Gastroesophageal sphincter (tissue), 4 donors: ENCODE measurements at regions not wholly inside any gene's neighbourhood (a gene's known extent, or its start where the extent isn't known, plus 50 kb on each side); places are given as distances from the start of the nearest gene placed in this dataset.
A peak's percentile ranks its signal among the peaks of the same experiment; 100 is the strongest.

Experiments used
- ATAC-seq: fragments of 150-250 bp; one replicate; pipeline ENCODE4 v1.9.1; 2016; ENCODE audit warnings: mild to moderate bottlenecking, moderate library complexity
- H3K27ac ChIP-seq, 4 donors: fragments of 200-600 bp; sonication (generic) in 3 of 4; 1 replicate in 3 of 4; 2 replicates in 1 of 4; pipeline ENCODE4 v1.5.1; 2016 to 2019
- H3K27me3 ChIP-seq: fragments of 200-600 bp; sonication (generic); one replicate; pipeline ENCODE4 v1.5.1; 2019
- H3K36me3 ChIP-seq, 2 donors: fragments of 200-600 bp; sonication (generic); one replicate each; pipeline ENCODE4 v1.5.1; 2019; ENCODE audit warnings: control low read depth in 1 of 2
- H3K4me1 ChIP-seq, 3 donors: fragments of 200-600 bp; sonication (generic); 1 replicate in 2 of 3; 2 replicates in 1 of 3; pipeline ENCODE4 v1.5.1; 2016 to 2019; ENCODE audit warnings: control low read depth in 2 of 3
- H3K4me3 ChIP-seq, 2 donors: fragments of 200-600 bp; sonication (generic); one replicate each; pipeline ENCODE4 v1.5.1; 2019; ENCODE audit warnings: mild to moderate bottlenecking in 1 of 2, moderate library complexity in 1 of 2
- H3K9me3 ChIP-seq, 3 donors: fragments of 200-600 bp; sonication (generic); one replicate each; pipeline ENCODE4 v1.5.1; 2017 to 2019; ENCODE audit warnings: control low read depth in 2 of 3
- EP300 ChIP-seq: sonication (generic); formaldehyde crosslinking; IDR thresholded peaks from one replicate; pipeline ENCODE4 v1.6.1; 2017; ENCODE audit warnings: antibody characterized with exemption, mild to moderate bottlenecking
- POLR2A ChIP-seq, 2 donors: fragments of 450-650 bp; IDR thresholded peaks; one replicate each; pipeline ENCODE4 v1.6.1; 2017; ENCODE audit warnings: antibody characterized with exemption in 2 of 2, mild to moderate bottlenecking in 2 of 2, moderate library complexity in 1 of 2
- POLR2AphosphoS5 ChIP-seq: sonication (generic); formaldehyde crosslinking; IDR thresholded peaks from one replicate; pipeline ENCODE4 v1.6.1; 2017; ENCODE audit warnings: antibody characterized with exemption
- WGBS, 2 donors: methylation state at CpG; one replicate each; pipeline ENCODE4 v1.1.5; 2018; ENCODE audit warnings: low coverage in 1 of 2; 5-methylcytosine and 5-hydroxymethylcytosine counted together
- TF ChIP-seq, protein P1 (sequence below), 4 experiments: fragments of 200-600 bp in 2 of 4; fragments of 450-650 bp in 2 of 4; sonication (generic) in 1 of 4; IDR thresholded peaks; one replicate each; pipeline ENCODE4 v1.5.1; 2017 to 2019; ENCODE audit warnings: antibody characterized with exemption in 4 of 4, mild to moderate bottlenecking in 2 of 4, moderate library complexity in 2 of 4

DNA sequence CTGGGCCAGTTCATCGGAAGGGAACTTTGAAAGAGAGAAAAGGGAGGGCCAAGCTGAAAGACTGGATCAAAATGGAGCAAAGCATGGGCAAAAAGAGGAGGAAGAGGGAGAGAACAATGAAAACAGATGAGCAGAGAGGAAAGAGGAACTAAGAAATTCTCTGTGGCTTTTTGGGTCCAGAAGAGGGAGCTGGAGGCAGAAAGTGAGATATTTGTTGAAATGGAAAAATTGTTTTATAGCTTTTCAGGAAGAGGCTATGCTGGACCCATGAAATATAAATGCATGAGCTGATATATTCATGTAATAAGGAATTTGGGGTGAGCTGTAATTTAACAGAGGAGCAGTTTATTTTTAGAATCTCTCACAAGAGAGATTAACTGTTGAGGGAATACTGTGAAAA is 457.3 kb downstream of the DMAC1 start:
- no peak for ATAC-seq

DNA sequence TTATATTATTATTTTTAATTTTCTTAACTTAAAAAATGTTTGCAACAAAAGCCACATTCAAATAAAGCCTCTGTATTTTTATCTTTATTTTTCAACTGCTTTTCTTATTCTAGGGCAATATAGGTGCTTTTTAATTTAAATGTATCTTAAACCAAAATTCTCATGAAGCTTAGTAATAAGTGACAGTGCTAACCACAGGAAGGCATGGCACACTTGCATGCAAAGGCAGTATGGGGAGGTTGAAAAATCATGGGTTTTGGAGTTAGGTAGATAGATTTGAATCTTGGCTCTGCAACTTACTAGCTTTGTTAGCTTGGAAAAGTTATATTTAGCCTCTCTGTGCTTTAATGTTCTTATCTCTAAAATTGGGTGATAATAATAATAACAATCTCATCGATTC is 458.0 kb downstream of the DMAC1 start:
- no peaks in the 10 kb centered on the region for H3K36me3 ChIP-seq
- no peak for ATAC-seq
- H3K27ac ChIP-seq = no peak overlapping the region
- no peak for TF ChIP-seq EP300
- no peak for TF ChIP-seq POLR2A (IDR thresholded peaks at IDR 0.05)
- TF ChIP-seq, protein P1, sequence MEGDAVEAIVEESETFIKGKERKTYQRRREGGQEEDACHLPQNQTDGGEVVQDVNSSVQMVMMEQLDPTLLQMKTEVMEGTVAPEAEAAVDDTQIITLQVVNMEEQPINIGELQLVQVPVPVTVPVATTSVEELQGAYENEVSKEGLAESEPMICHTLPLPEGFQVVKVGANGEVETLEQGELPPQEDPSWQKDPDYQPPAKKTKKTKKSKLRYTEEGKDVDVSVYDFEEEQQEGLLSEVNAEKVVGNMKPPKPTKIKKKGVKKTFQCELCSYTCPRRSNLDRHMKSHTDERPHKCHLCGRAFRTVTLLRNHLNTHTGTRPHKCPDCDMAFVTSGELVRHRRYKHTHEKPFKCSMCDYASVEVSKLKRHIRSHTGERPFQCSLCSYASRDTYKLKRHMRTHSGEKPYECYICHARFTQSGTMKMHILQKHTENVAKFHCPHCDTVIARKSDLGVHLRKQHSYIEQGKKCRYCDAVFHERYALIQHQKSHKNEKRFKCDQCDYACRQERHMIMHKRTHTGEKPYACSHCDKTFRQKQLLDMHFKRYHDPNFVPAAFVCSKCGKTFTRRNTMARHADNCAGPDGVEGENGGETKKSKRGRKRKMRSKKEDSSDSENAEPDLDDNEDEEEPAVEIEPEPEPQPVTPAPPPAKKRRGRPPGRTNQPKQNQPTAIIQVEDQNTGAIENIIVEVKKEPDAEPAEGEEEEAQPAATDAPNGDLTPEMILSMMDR (IDR thresholded peaks at IDR 0.05) = no peak
- TF ChIP-seq POLR2AphosphoS5 = no peak
- no peaks in the 10 kb centered on the region for H3K9me3 ChIP-seq
- H3K4me1 ChIP-seq = no peaks in the 10 kb centered on the region
- 60 to 71% methylated on average over 1 of the region's 1 CpG for WGBS, 2 donors
- H3K27me3 ChIP-seq = no peaks in the 10 kb centered on the region
- no peak overlapping the region for H3K4me3 ChIP-seq

More for the DNA sequence above, 457.3 kb downstream of the DMAC1 start:
- Histone ChIP-seq H3K27ac (no peak overlapping the region), H3K4me3 (no peak overlapping the region), H3K9me3 (no peaks in the 10 kb centered on the region), H3K4me1 (no peaks in the 10 kb centered on the region), H3K27me3 (no peaks in the 10 kb centered on the region), H3K36me3 (no peaks in the 10 kb centered on the region)
- 36% methylated on average over 1 of the region's 1 CpG; no CpG with 5 or more reads in 1 of the 2 donors for WGBS, 2 donors
- TF ChIP-seq POLR2AphosphoS5 (no peak), EP300 (no peak)
- TF ChIP-seq, protein P1 (IDR thresholded peaks at IDR 0.05) = no peak

DNA sequence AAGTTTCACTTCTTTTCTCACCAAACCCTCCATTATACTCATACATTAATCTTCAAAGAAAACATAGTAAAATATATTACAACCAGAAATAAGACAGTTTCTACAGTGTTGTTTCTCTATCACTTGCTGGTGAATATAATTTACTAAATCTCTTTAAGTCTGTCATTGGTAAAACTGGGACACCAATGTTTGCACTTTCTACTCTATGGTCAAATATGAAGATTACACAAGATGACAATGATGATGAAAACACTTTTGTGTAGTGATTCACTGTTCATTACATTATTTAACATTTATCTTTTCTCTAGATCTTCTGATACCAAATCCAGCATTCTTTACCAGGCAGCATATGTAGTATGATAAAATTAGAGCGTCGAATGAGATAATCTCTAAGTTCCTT is 459.1 kb downstream of the DMAC1 start:
- H3K27ac ChIP-seq = no peak overlapping the region
- no peaks in the 10 kb centered on the region for H3K27me3 ChIP-seq
- 47 to 58% methylated on average over 2 of the region's 2 CpGs for WGBS, 2 donors
- H3K4me1 ChIP-seq = no peaks in the 10 kb centered on the region
- H3K9me3 ChIP-seq = no peaks in the 10 kb centered on the region
- no peak overlapping the region for H3K4me3 ChIP-seq
- ATAC-seq = no peak
- H3K36me3 ChIP-seq = no peaks in the 10 kb centered on the region
- TF ChIP-seq POLR2A (IDR thresholded peaks at IDR 0.05) (no peak), POLR2AphosphoS5 (no peak), EP300 (no peak)
- TF ChIP-seq, protein P1 (IDR thresholded peaks at IDR 0.05) = no peak

DNA sequence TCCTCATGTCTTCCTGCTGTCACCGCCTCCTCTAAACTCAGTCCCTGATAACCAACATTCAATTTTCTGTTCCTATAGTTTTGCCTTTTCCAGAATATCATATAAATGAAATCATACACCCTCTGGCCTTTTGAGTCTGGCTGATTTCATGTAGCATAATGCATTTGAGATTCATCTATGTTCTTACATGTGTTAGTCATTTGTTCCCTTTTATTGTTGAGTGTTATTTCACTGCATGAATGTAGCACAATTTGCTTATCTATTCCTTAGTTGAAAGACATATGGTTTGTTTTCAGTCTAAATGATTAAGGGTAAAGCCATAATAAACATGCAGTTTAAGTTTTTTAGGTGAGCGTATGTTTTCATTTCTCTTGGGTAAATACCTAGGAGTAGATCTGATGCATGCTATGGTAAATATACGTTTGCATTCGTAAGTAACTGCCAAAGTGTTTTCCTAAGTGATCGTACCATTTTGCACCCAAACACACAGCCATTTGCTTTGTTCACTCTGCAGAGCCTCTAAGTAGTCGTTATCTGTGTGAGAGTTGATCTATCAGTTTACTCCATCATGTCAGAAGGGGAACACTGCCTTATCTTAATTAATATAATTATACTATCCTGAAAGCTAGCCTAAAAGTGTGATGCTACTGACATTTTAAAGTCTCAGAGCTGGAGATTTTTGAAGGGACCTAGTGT is 460.8 kb downstream of the DMAC1 start:
- Histone ChIP-seq H3K27ac (no peak overlapping the region), H3K4me3 (no peak overlapping the region), H3K9me3 (no peaks in the 10 kb centered on the region), H3K27me3 (no peaks in the 10 kb centered on the region), H3K36me3 (no peaks in the 10 kb centered on the region), H3K4me1 (no peaks in the 10 kb centered on the region)
- WGBS, 2 donors = 61 to 83% methylated on average over 6 of the region's 6 CpGs
- TF ChIP-seq POLR2AphosphoS5 = no peak
- no peak for TF ChIP-seq POLR2A (IDR thresholded peaks at IDR 0.05)
- TF ChIP-seq EP300 = no peak
- TF ChIP-seq, protein P1 (IDR thresholded peaks at IDR 0.05) = no peak
- no peak for ATAC-seq

DNA sequence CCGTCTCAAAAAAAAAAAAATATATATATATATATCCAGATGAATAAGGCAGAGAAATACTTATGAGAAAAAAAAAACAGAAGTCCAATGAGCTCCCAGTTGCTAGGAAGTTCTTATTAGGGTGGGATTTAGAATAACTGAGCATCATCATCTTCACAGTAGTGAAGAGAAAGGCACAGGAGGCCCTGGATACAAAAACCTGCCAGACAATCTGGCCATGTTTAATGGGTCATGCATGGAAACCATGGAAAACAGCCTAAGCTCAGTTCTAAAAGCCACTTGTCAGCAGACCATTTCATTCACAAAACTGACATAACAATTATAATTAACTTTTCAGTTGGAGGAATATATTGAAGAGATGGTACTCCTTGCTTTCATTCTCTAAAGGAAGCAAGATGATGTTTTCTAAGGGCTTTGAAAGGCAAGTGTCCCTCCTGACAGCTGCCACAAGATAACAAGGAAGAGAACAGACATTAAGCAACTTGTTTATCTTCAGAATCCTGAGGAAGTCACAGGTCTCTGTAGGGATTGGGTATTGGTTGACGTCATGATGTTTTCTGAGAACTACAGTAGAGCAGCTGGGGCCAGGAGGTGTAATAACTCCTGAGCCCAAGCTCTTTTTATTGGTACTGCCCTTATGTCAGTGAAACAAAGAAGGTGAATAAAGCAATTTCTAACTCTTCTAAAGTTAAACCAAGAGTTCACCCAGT is 463.1 kb downstream of the DMAC1 start:
- peak; percentile 86 for ATAC-seq
- Histone ChIP-seq H3K4me3 (no peak overlapping the region), H3K9me3 (no peaks in the 10 kb centered on the region), H3K36me3 (no peaks in the 10 kb centered on the region), H3K4me1 (no peaks in the 10 kb centered on the region), H3K27ac (no peak overlapping the region), H3K27me3 (no peaks in the 10 kb centered on the region)
- WGBS, 2 donors = 68 to 69% methylated on average over 2 of the region's 2 CpGs
- TF ChIP-seq POLR2A (IDR thresholded peaks at IDR 0.05) = no peak
